GM12865 (cell line): ENCODE measurements at regions not wholly inside any gene's neighbourhood (a gene's known extent, or its start where the extent isn't known, plus 50 kb on each side); places are given as distances from the start of the nearest gene placed in this dataset.

Source experiments
- DNase-seq: peaks from one replicate; pipeline ENCODE4 v3.0.0; 2010; ENCODE audit warnings: low read depth
- H3K4me3 ChIP-seq: 2 replicates; pipeline ENCODE4 v1.5.1; 2011; ENCODE audit warnings: mild to moderate bottlenecking, low read depth, low read length, control low read depth
- CTCF ChIP-seq: IDR thresholded peaks from 2 replicates; pipeline ENCODE4 v1.5.1; 2011; ENCODE audit warnings: low read length, control low read depth, low read depth, inconsistent platforms; ENCODE audit not compliant: insufficient read depth; ENCODE audit errors: missing control alignments

- no peak for TF ChIP-seq CTCF
- DNase-seq = no peak
- no peak overlapping the region for H3K4me3 ChIP-seq
Observed at GRCh38 chr12:19681007-19681406, 241.7 kb downstream of the AEBP2 start.

GRCh38 chr12:19683178-19683927 is 244.1 kb downstream of the AEBP2 start:
- no peak for TF ChIP-seq CTCF
- DNase-seq = no peak

DNA sequence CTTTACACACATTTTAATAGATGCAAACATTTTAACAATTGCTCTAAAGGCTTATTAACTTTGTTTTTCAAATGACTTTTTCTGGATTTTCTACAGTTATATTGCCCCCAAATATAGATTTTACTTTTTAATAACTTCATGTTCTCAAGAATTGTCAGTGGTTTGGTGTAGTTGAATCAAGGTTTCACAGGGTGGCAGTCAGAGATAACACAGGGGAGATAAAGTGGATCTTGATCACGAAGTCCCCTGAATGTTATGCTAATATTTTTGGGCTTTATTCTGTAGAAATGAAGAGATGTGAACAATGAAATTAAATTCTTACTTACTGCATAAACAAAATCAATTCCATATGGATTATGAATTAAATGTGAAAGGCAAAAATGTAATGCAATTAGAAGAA is 248.1 kb downstream of the AEBP2 start:
- DNase-seq = no peak
- TF ChIP-seq CTCF = no peak
- no peak overlapping the region for H3K4me3 ChIP-seq

More at GRCh38 chr12:19683178-19683927, 244.1 kb downstream of the AEBP2 start:
- H3K4me3 ChIP-seq = no peak overlapping the region

DNA sequence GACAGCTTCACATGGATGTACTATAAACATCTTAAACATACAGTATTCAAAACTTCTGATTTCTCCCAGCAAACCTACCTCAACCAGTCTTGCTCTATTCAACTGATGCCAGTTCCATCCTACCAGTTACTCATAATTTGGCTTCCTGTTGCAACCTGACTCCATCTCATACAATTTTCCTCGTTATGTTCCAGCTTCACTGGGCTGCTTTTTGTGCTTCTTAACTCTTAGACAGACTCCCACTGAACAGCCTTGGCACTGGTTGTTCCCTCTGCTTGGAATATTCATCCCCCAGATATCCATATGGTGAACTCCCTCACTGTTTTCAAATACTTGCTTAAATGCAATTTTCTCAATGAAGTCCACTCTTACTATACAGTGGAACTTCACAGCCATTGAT is 249.2 kb downstream of the AEBP2 start:
- H3K4me3 ChIP-seq = no peak overlapping the region
- no peak for DNase-seq
- TF ChIP-seq CTCF = no peak

DNA sequence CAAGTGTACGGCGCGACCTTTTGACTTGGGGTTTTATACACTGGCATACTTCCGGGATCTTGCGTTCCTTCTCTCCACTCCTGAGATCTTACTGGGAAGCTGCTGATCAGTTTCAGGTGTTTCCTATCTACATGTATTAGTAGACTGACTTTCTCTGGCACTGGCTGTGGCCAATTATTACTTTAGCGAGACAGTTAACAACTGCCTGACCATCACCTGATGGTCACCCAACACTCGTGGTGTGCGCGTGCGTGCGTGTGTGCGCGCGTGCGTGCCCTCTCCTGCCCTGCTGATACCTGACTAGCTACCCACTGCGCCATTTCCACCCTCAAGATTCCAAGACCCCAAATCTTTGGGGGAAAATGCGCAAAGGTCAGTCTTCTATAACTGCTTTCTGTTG is 249.9 kb downstream of the AEBP2 start:
- no peak for TF ChIP-seq CTCF
- H3K4me3 ChIP-seq = no peak overlapping the region
- no peak for DNase-seq

GRCh38 chr12:19689801-19690472 is 250.6 kb downstream of the AEBP2 start:
- no peak for DNase-seq
- no peak for TF ChIP-seq CTCF
- H3K4me3 ChIP-seq = no peak overlapping the region
